Ascending aorta (tissue), 2 donors: ENCODE measurements at regions not wholly inside any gene's neighbourhood (a gene's known extent, or its start where the extent isn't known, plus 50 kb on each side); places are given as distances from the start of the nearest gene placed in this dataset.
"Not testable (repeated sequence)": the region's sequence is repeated elsewhere in the genome, so short reads cannot be mapped to it uniquely, and the experiment has no call there.

ENCODE experiments used
- DNase-seq, 2 donors: peaks; one replicate each; pipeline ENCODE4 v3.0.0-alpha.2; 2019; ENCODE audit warnings: low spot score in 2 of 2
- H3K27ac ChIP-seq, 2 donors: fragments of 200-600 bp; sonication (generic); one replicate each; pipeline ENCODE4 v1.5.1; 2016 to 2017; ENCODE audit warnings: mild to moderate bottlenecking in 1 of 2
- H3K27me3 ChIP-seq: fragments of 200-600 bp; sonication (generic); one replicate; pipeline ENCODE4 v1.5.1; 2017
- H3K36me3 ChIP-seq, 2 donors: fragments of 200-600 bp; sonication (generic); one replicate each; pipeline ENCODE4 v1.5.1; 2016
- H3K4me1 ChIP-seq, 2 donors: fragments of 200-600 bp; sonication (generic); one replicate each; pipeline ENCODE4 v1.5.1; 2016 to 2017; ENCODE audit warnings: mild to moderate bottlenecking in 1 of 2
- H3K4me3 ChIP-seq, 2 donors: fragments of 200-600 bp; sonication (generic); one replicate each; pipeline ENCODE4 v1.5.1; 2016 to 2017; ENCODE audit warnings: mild to moderate bottlenecking in 1 of 2
- H3K9me3 ChIP-seq, 2 donors: fragments of 200-600 bp; sonication (generic); one replicate each; pipeline ENCODE4 v1.5.1; 2016
- intact Hi-C: fragments of 100-400 bp; cut with DNase I; formaldehyde crosslinking; loops from one replicate; pipeline ENCODE4 v1.15.1; 2023
- TF ChIP-seq, protein P1 (sequence below), 3 experiments: fragments of 200-600 bp in 2 of 3; fragments of 450-650 bp in 1 of 3; sonication (generic) in 2 of 3; IDR thresholded peaks; one replicate each; pipeline ENCODE4 v1.5.1; 2016 to 2019; ENCODE audit warnings: antibody characterized with exemption in 3 of 3, mild to moderate bottlenecking in 1 of 3, moderate library complexity in 1 of 3

DNA sequence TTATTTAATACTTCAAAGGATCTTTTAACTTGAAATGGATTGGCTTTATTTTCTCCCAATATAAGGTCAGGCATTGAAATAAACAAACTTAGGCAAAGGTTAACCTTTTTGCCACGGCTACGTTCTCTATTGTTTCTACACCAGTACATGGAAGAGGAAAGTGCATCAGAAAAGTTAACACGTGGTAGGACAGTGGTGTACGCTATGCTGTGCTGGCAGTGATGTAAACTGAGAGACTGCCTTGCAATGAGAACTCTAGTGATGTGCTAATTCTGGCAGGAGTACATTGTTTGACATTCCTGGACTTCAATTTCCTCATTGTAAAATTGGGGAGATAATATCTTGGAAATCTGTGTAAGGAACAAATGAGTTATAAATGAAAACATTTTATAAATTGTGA, 208.2 kb downstream of the TMA16 start:
- Histone ChIP-seq H3K27ac (no peak overlapping the region), H3K4me1 (no peaks in the 10 kb centered on the region), H3K27me3 (no peaks in the 10 kb centered on the region), H3K9me3 (no peaks in the 10 kb centered on the region), H3K4me3 (no peak overlapping the region), H3K36me3 (no peaks in the 10 kb centered on the region)
- intact Hi-C loops, result no loop called here
- no peak for DNase-seq
- TF ChIP-seq, protein P1, sequence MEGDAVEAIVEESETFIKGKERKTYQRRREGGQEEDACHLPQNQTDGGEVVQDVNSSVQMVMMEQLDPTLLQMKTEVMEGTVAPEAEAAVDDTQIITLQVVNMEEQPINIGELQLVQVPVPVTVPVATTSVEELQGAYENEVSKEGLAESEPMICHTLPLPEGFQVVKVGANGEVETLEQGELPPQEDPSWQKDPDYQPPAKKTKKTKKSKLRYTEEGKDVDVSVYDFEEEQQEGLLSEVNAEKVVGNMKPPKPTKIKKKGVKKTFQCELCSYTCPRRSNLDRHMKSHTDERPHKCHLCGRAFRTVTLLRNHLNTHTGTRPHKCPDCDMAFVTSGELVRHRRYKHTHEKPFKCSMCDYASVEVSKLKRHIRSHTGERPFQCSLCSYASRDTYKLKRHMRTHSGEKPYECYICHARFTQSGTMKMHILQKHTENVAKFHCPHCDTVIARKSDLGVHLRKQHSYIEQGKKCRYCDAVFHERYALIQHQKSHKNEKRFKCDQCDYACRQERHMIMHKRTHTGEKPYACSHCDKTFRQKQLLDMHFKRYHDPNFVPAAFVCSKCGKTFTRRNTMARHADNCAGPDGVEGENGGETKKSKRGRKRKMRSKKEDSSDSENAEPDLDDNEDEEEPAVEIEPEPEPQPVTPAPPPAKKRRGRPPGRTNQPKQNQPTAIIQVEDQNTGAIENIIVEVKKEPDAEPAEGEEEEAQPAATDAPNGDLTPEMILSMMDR (IDR thresholded peaks at IDR 0.05), result no peak

DNA sequence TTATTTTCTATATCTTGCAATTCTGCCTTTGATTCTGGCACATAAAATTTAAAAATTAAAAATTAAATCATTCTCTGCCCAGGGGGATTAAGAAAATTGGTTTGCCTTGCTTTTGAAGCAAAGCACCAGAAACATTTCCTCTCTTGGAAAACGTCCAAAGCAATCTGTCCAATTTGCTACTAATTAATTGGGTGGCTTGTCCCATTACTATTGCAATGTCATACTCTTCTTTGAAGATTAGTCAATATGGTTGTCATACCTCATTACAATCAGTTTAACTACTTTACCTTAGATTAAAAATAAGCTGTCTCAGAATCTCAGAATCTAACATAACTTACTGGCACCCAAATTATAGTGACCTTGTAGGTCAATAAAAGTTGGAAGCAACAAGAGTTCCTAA, 208.8 kb downstream of the TMA16 start:
- Histone ChIP-seq H3K4me1 (no peaks in the 10 kb centered on the region), H3K27me3 (no peaks in the 10 kb centered on the region), H3K27ac (no peak overlapping the region), H3K9me3 (no peaks in the 10 kb centered on the region), H3K4me3 (no peak overlapping the region), H3K36me3 (no peaks in the 10 kb centered on the region)
- TF ChIP-seq, protein P1 (IDR thresholded peaks at IDR 0.05), result no peak
- no peak for DNase-seq
- intact Hi-C loops, result no loop called here

DNA sequence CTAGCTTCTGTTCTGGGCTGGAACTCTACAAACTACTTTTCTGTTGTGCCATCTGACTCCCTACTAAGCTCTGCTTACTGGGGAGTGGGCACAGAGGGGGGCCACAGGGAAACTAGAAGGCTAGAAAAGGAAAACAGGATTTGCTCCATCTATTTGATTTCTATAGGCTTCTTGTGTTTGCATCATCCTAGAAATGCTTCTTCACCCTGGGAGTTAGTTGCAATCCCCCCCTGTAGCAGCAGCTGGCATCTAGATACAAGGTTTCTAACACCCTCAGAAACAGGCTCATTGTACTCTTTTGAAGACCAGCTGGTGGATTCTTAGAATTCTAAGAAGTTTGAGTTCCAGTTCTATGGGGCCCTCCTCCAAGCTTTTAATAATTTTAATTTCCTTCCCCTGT, 213.4 kb downstream of the TMA16 start:
- Histone ChIP-seq H3K36me3 (no peaks in the 10 kb centered on the region), H3K4me3 (no peak overlapping the region), H3K27me3 (no peaks in the 10 kb centered on the region), H3K9me3 (no peaks in the 10 kb centered on the region), H3K27ac (no peak overlapping the region), H3K4me1 (no peaks in the 10 kb centered on the region)
- no peak for DNase-seq
- intact Hi-C loops, result no loop called here
- TF ChIP-seq, protein P1 (IDR thresholded peaks at IDR 0.05), result no peak

DNA sequence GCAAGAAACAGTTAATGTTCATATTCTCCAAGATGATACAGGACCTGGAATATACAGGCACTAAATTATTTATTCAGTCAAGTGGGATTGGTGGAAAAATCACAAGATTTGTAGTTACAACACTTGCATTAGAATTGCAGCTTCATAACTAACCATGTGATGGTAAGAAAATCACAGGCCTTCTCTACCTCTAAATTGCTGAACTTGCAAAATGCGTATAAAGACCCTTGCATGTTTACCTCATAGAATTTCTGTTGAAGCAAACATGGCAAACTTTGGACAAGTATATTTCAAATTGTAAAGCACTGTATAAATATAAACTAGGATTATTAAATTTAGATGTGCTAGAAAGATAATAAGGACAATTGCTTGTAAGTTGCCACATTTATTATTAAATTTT, 215.1 kb downstream of the TMA16 start:
- Histone ChIP-seq H3K4me1 (no peaks in the 10 kb centered on the region), H3K4me3 (no peak overlapping the region), H3K27me3 (no peaks in the 10 kb centered on the region), H3K36me3 (no peaks in the 10 kb centered on the region), H3K27ac (no peak overlapping the region), H3K9me3 (no peaks in the 10 kb centered on the region)
- DNase-seq, result no peak
- TF ChIP-seq, protein P1 (IDR thresholded peaks at IDR 0.05), result no peak
- intact Hi-C loops, result no loop called here

DNA sequence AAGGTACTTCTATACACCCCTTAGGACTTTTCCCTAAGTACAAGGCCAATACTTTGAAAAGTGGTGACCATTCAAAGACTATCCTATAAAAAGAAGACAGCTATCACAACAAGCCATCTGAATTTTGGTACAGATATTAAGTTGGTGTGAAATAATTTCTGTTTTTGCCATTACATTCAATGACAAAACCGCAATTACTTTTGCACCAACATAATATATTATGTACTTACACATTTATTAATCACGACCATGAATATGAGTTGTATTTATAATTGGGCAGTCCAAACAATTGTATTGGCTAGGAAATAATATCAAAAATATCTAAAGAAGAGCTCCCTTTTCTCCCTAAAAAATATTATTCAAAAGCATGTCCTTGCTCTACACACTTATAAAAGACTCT, 215.7 kb downstream of the TMA16 start:
- intact Hi-C loops, result loop anchor here (5.0 kb wide), 1 partner anchor 278 kb away; no protein-coding TSS in a partner anchor
- TF ChIP-seq, protein P1 (IDR thresholded peaks at IDR 0.05), result no peak
- H3K4me1 ChIP-seq, result no peaks in the 10 kb centered on the region
- no peak overlapping the region for H3K27ac ChIP-seq
- no peak overlapping the region for H3K4me3 ChIP-seq
- DNase-seq, result no peak
- H3K27me3 ChIP-seq, result no peaks in the 10 kb centered on the region
- H3K36me3 ChIP-seq, result no peaks in the 10 kb centered on the region
- H3K9me3 ChIP-seq, result no peaks in the 10 kb centered on the region

DNA sequence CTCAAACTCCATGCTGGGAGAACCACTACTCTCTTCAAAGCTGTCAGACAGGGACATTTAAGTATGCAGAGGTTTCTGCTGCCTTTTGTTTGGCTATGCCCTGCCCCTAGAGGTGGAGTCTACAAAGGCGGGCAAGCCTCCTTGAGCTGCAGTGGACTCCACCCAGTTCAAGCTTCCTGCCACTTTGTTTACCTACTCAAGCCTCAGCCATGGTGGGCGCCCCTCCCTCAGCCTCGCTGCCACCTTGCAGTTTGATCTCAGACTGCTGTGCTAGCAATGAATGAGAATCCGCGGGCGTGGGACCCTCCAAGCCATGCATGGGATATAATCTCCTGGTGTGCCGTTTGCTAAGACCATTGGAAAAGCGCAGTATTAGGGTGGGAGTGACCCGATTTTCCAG, 230.0 kb downstream of the TMA16 start:
- H3K36me3 ChIP-seq, H3K4me3 ChIP-seq, H3K4me1 ChIP-seq, H3K27me3 ChIP-seq, H3K9me3 ChIP-seq, intact Hi-C loops, DNase-seq, H3K27ac ChIP-seq: not testable (repeated sequence)
